GM12891 (cell line): ENCODE measurements at regions not wholly inside any gene's neighbourhood (a gene's known extent, or its start where the extent isn't known, plus 50 kb on each side); places are given as distances from the start of the nearest gene placed in this dataset.

ENCODE experiments used
- POLR2A ChIP-seq: IDR thresholded peaks from 2 replicates; pipeline ENCODE4 v1.6.1; 2011; ENCODE audit warnings: low read depth, low read length, control low read depth
- POLR2AphosphoS5 ChIP-seq: IDR thresholded peaks from 2 replicates; pipeline ENCODE4 v1.6.1; 2011; ENCODE audit warnings: low read depth, low read length, control low read depth
- POU2F2 ChIP-seq: IDR thresholded peaks from 2 replicates; pipeline ENCODE4 v1.6.1; 2011; ENCODE audit warnings: low read depth, mild to moderate bottlenecking, control low read depth, low read length, moderate library complexity
- SPI1 ChIP-seq: IDR thresholded peaks from 2 replicates; pipeline ENCODE4 v1.6.1; 2011; ENCODE audit warnings: low read depth, low read length, control low read depth
- TAF1 ChIP-seq: IDR thresholded peaks from 2 replicates; pipeline ENCODE4 v1.6.1; 2011; ENCODE audit warnings: low read depth, low read length, control low read depth

- no peak for TF ChIP-seq POLR2A
- no peak for TF ChIP-seq POLR2AphosphoS5
- no peak for TF ChIP-seq POU2F2
- TF ChIP-seq TAF1, result no peak
- TF ChIP-seq SPI1, result no peak
These were observed 136.3 kb downstream of the BCOR start for GRCh38 chrX:39961441-39961840.
